ENCODE measurements at regions not wholly inside any gene's neighbourhood (a gene's known extent, or its start where the extent isn't known, plus 50 kb on each side); places are given as distances from the start of the nearest gene placed in this dataset.

DNA sequence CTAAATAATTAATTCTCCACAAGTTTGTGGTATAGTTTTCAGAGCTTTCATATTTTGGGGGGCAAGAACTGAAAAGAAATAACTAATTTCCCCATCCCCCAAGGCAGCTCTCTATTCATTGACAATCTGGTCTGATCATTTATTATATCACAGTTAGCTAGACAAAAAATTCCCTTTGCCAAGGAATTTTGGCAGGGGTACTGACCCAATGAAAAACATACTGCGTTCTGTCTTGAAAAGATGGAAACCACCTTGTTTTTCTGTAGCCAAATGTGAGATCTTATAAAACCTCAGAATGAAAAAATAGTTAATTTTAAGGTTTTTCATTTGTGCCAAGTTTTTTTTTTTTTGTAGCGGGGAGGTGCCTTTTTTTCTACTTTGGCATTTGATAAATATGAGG is 1008.9 kb downstream of the EFNA5 start:
- TF ChIP-seq, protein P1, sequence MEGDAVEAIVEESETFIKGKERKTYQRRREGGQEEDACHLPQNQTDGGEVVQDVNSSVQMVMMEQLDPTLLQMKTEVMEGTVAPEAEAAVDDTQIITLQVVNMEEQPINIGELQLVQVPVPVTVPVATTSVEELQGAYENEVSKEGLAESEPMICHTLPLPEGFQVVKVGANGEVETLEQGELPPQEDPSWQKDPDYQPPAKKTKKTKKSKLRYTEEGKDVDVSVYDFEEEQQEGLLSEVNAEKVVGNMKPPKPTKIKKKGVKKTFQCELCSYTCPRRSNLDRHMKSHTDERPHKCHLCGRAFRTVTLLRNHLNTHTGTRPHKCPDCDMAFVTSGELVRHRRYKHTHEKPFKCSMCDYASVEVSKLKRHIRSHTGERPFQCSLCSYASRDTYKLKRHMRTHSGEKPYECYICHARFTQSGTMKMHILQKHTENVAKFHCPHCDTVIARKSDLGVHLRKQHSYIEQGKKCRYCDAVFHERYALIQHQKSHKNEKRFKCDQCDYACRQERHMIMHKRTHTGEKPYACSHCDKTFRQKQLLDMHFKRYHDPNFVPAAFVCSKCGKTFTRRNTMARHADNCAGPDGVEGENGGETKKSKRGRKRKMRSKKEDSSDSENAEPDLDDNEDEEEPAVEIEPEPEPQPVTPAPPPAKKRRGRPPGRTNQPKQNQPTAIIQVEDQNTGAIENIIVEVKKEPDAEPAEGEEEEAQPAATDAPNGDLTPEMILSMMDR (IDR thresholded peaks at IDR 0.05), result no peak
- 26 to 28% methylated on average over 2 of the region's 2 CpGs for whole genome bisulfite sequencing, 2 donors
- H3K4me1 ChIP-seq, result peaks cover 0 to 4% (median 0%) of the 10 kb centered on the region in 9 donors
- no peak overlapping the region for H3K4me3 ChIP-seq
- peaks cover 0 to 7% (median 0%) of the 10 kb centered on the region in 11 donors for H3K9me3 ChIP-seq
- no peaks in the 10 kb centered on the region for H3K36me3 ChIP-seq
- H3K27ac ChIP-seq, result no peak overlapping the region
- ATAC-seq, result no peak
- no peaks in the 10 kb centered on the region for H3K27me3 ChIP-seq
- DNase-seq, result no peak
- intact Hi-C loops (cut with DNase I), result no loop called here

DNA sequence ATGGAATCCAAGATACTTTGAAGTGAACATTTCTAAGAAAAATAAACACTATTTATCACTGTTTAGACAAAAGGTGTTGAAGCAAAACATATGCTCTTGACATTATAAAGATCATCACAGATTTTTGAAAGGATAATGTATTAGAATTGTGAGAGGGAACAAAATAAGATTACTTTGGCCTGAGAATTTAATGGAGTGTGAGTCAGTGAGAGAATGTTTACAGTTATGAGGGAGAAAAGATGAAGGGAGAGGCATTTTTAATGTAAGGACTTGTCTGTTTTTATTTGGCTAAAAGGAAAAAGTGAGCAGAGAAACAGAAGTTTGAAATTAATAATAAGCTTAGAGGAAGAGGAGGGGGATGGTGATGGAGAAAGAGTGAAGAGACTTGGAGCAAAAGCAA is 1010.1 kb downstream of the EFNA5 start:
- H3K9me3 ChIP-seq, result peaks cover 0 to 1% (median 0%) of the 10 kb centered on the region in 11 donors
- H3K4me1 ChIP-seq, result peaks cover 0 to 4% (median 0%) of the 10 kb centered on the region in 9 donors
- no peaks in the 10 kb centered on the region for H3K27me3 ChIP-seq
- DNase-seq, result no peak
- no peak overlapping the region for H3K4me3 ChIP-seq
- no peaks in the 10 kb centered on the region for H3K36me3 ChIP-seq
- TF ChIP-seq, protein P1 (IDR thresholded peaks at IDR 0.05), result no peak
- ATAC-seq, result no peak
- intact Hi-C loops (cut with DNase I), result no loop called here
- no peak overlapping the region for H3K27ac ChIP-seq

DNA sequence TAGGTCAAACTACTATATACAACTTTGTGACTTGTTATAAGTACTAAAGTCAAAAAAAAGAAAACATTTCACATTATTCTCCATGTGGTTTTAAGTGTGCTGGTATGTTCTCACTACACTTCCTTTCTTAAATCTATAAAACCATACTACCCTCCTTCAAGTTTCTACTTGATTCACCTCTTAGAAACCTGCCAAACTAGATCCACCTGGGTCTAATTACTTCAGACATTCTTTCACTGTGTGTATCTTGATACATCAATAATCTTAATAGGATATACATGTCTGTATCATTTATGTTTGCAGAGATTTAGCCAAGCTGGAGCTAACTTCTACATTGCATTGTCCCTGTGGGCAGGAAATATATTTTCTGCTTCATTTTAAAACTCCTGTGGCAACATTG is 1012.6 kb downstream of the EFNA5 start:
- H3K4me3 ChIP-seq, result no peak overlapping the region
- peaks cover 0 to 4% (median 0%) of the 10 kb centered on the region in 9 donors for H3K4me1 ChIP-seq
- ATAC-seq, result no peak
- no peak overlapping the region for H3K27ac ChIP-seq
- intact Hi-C loops (cut with DNase I), result no loop called here
- TF ChIP-seq, protein P1 (IDR thresholded peaks at IDR 0.05), result no peak
- H3K27me3 ChIP-seq, result no peaks in the 10 kb centered on the region
- H3K36me3 ChIP-seq, result no peaks in the 10 kb centered on the region
- no peak for DNase-seq
- H3K9me3 ChIP-seq, result peaks cover 0 to 26% (median 8%) of the 10 kb centered on the region in 11 donors

DNA sequence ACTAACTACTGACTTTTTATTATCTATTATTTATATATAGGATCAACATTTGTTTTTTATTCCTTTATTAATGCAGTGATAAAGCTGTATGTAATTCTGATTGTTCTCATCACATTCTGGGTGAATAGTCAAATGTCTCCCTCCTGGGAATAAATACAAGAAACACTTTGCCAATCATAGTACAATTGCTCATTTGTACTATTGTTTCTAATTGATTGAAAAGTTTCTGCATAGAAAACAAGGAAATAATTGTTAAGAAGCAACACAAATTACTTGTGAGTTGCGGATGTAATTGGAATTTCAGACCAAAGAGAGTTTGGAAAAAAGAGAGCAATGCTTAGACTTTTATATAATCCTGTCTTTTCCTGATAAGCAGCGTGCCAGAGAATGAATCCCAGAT is 1013.9 kb downstream of the EFNA5 start:
- H3K4me3 ChIP-seq, result no peak overlapping the region
- WGBS, 2 donors, result 70 to 77% methylated on average over 2 of the region's 2 CpGs
- intact Hi-C loops (cut with DNase I), result no loop called here
- TF ChIP-seq, protein P1 (IDR thresholded peaks at IDR 0.05), result no peak
- no peak overlapping the region for H3K27ac ChIP-seq
- no peak for ATAC-seq
- no peaks in the 10 kb centered on the region for H3K27me3 ChIP-seq
- peaks cover 0 to under 1% (median 0%) of the 10 kb centered on the region in 9 donors for H3K4me1 ChIP-seq
- DNase-seq, result no peak
- peaks cover 0 to 36% (median 8%) of the 10 kb centered on the region in 11 donors for H3K9me3 ChIP-seq
- H3K36me3 ChIP-seq, result no peaks in the 10 kb centered on the region

DNA sequence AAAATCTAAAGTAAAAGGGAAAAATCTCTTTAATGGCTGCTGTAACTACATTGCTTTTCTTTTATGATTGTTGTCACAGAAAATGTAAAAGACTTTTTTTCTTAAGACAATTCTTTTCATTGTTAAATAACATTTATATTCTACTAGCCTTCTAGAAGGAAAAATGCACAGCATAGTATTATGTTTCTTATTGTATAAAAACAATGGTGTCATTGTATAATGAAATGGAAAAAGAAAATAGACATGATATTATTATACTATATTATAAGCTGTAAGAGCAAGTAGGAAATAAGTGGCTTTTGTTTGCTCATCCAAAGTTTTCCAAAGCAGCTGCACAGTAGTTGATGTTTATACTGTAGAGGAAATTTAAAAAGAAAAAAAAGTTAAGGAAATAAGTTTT is 1021.7 kb downstream of the EFNA5 start:
- DNase-seq (no peak), ATAC-seq (no peak)

More for the DNA sequence above, 1021.7 kb downstream of the EFNA5 start:
- TF ChIP-seq, protein P1 (IDR thresholded peaks at IDR 0.05), result no peak
- intact Hi-C loops (cut with DNase I), result no loop called here
- Histone ChIP-seq H3K27ac (no peak overlapping the region), H3K4me1 (no peaks in the 10 kb centered on the region), H3K36me3 (no peaks in the 10 kb centered on the region), H3K9me3 (peaks cover 0 to 21% (median under 1%) of the 10 kb centered on the region in 11 donors), H3K27me3 (no peaks in the 10 kb centered on the region), H3K4me3 (no peak overlapping the region)
